ENCODE measurements at regions not wholly inside any gene's neighbourhood (a gene's known extent, or its start where the extent isn't known, plus 50 kb on each side); places are given as distances from the start of the nearest gene placed in this dataset.

GRCh38 chr9:113781896-113782295 is 94.2 kb upstream of the ZNF618 start:
- no peak for TF ChIP-seq POLR2A (IDR thresholded peaks at IDR 0.05)
- no peak for TF ChIP-seq EP300 (IDR thresholded peaks at IDR 0.05)
- no peak for TF ChIP-seq POLR2AphosphoS5 (IDR thresholded peaks at IDR 0.05)
- TF ChIP-seq, protein P1, sequence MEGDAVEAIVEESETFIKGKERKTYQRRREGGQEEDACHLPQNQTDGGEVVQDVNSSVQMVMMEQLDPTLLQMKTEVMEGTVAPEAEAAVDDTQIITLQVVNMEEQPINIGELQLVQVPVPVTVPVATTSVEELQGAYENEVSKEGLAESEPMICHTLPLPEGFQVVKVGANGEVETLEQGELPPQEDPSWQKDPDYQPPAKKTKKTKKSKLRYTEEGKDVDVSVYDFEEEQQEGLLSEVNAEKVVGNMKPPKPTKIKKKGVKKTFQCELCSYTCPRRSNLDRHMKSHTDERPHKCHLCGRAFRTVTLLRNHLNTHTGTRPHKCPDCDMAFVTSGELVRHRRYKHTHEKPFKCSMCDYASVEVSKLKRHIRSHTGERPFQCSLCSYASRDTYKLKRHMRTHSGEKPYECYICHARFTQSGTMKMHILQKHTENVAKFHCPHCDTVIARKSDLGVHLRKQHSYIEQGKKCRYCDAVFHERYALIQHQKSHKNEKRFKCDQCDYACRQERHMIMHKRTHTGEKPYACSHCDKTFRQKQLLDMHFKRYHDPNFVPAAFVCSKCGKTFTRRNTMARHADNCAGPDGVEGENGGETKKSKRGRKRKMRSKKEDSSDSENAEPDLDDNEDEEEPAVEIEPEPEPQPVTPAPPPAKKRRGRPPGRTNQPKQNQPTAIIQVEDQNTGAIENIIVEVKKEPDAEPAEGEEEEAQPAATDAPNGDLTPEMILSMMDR (IDR thresholded peaks at IDR 0.05): no peak
- no peaks in the 10 kb centered on the region for H3K4me1 ChIP-seq
- H3K36me3 ChIP-seq: no peaks in the 10 kb centered on the region
- intact Hi-C loops (cut with DNase I; ENCODE audit: low total_unique reads): no loop called here
- no peaks in the 10 kb centered on the region for H3K9me3 ChIP-seq
- H3K4me3 ChIP-seq: no peak overlapping the region
- H3K27me3 ChIP-seq: peaks cover 0 to 17% (median 0%) of the 10 kb centered on the region in 3 donors
- no peak overlapping the region for H3K27ac ChIP-seq
- DNase-seq: no peak
- 78 to 88% (median 83%) methylated on average over 7 of the region's 7 CpGs for WGBS, 5 donors

GRCh38 chr9:113783475-113783874 is 92.6 kb upstream of the ZNF618 start:
- no peak for DNase-seq
- Histone ChIP-seq H3K4me1 (no peaks in the 10 kb centered on the region), H3K27me3 (peaks cover 0 to 17% (median 0%) of the 10 kb centered on the region in 3 donors), H3K27ac (no peak overlapping the region), H3K4me3 (no peak overlapping the region), H3K36me3 (no peaks in the 10 kb centered on the region), H3K9me3 (no peaks in the 10 kb centered on the region)
- TF ChIP-seq EP300 (IDR thresholded peaks at IDR 0.05) (no peak), POLR2A (IDR thresholded peaks at IDR 0.05) (no peak), POLR2AphosphoS5 (IDR thresholded peaks at IDR 0.05) (no peak)
- TF ChIP-seq, protein P1 (IDR thresholded peaks at IDR 0.05): no peak
- intact Hi-C loops (cut with DNase I; ENCODE audit: low total_unique reads): no loop called here
- WGBS, 5 donors: 66 to 95% (median 93%) methylated on average over 2 of the region's 2 CpGs

DNA sequence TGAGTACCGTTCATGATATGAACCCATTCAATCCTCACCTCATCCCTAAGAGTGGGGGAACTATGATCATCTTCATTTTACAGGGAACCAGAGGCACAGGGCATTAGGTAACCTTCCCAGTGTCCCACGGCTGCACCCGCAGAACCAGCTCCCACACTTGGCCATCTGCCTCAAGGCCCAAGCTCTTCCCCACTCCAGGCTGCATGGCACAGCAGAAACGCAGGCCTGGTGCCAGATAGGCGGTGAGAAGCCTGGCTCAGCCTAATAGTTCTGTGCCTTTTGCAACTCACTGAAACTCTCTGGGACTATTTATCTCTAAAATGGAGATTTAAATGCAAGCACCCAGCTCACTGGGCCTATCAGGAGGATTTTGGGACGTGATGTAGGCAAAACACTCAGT is 90.8 kb upstream of the ZNF618 start:
- Histone ChIP-seq H3K9me3 (no peaks in the 10 kb centered on the region), H3K4me3 (no peak overlapping the region), H3K36me3 (no peaks in the 10 kb centered on the region), H3K27ac (no peak overlapping the region), H3K4me1 (no peaks in the 10 kb centered on the region), H3K27me3 (peaks cover 0 to 17% (median 0%) of the 10 kb centered on the region in 3 donors)
- DNase-seq: peak in 1 of 2 donors; percentile 53
- WGBS, 5 donors: 44 to 71% (median 61%) methylated on average over 6 of the region's 6 CpGs
- intact Hi-C loops (cut with DNase I; ENCODE audit: low total_unique reads): no loop called here
- TF ChIP-seq EP300 (IDR thresholded peaks at IDR 0.05) (no peak), POLR2A (IDR thresholded peaks at IDR 0.05) (no peak), POLR2AphosphoS5 (IDR thresholded peaks at IDR 0.05) (no peak)
- TF ChIP-seq, protein P1 (IDR thresholded peaks at IDR 0.05): no peak

GRCh38 chr9:113786071-113786470 is 90.0 kb upstream of the ZNF618 start:
- intact Hi-C loops (cut with DNase I; ENCODE audit: low total_unique reads): no loop called here
- Histone ChIP-seq H3K4me1 (no peaks in the 10 kb centered on the region), H3K27ac (no peak overlapping the region), H3K27me3 (peaks cover 0 to 17% (median 0%) of the 10 kb centered on the region in 3 donors), H3K36me3 (no peaks in the 10 kb centered on the region), H3K9me3 (no peaks in the 10 kb centered on the region), H3K4me3 (no peak overlapping the region)
- TF ChIP-seq POLR2AphosphoS5 (IDR thresholded peaks at IDR 0.05) (no peak), POLR2A (IDR thresholded peaks at IDR 0.05) (no peak), EP300 (IDR thresholded peaks at IDR 0.05) (no peak)
- TF ChIP-seq, protein P1 (IDR thresholded peaks at IDR 0.05): no peak
- no peak for DNase-seq
- 60 to 72% (median 68%) methylated on average over 4 of the region's 4 CpGs for WGBS, 5 donors
